NCI-H128 (cell line): ENCODE measurements at regions not wholly inside any gene's neighbourhood (a gene's known extent, or its start where the extent isn't known, plus 50 kb on each side); places are given as distances from the start of the nearest gene placed in this dataset.
"Not testable (repeated sequence)": the region's sequence is repeated elsewhere in the genome, so short reads cannot be mapped to it uniquely, and the experiment has no call there.

ENCODE experiments used
- DNase-seq: peaks from one replicate; lab custom pipeline; 2025; ENCODE audit not compliant: unreplicated experiment; lab: John Stamatoyannopoulos, UW

- no peak for DNase-seq
Observed at GRCh38 chr5:163569284-163569683, 63.9 kb downstream of the MAT2B start.

DNA sequence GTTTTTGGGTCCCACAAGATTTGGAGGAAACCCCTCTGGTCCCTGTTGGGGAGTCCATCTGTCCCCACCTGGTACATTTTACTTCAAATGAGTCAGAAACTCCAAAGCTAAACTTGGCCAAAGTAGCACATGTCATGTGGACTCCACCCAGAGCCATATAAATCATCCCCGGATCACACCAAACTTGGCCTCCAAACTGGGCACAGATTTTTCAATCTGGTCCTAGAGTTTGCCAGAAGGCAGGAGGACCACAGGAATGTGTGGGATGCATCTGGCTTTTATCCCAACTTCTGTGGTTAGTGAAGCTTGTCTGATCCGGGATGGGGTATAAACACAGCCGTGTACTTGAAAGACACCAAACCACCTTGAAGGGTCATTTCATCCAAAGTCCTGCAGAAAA lies 66.3 kb downstream of the MAT2B start:
- no peak for DNase-seq

- no peak for DNase-seq
Observed at GRCh38 chr5:163574472-163575440, 69.3 kb downstream of the MAT2B start.

GRCh38 chr5:163578652-163579051 lies 73.2 kb downstream of the MAT2B start:
- no peak for DNase-seq

- no peak for DNase-seq
Observed at GRCh38 chr5:163579729-163580128, 74.3 kb downstream of the MAT2B start.

DNA sequence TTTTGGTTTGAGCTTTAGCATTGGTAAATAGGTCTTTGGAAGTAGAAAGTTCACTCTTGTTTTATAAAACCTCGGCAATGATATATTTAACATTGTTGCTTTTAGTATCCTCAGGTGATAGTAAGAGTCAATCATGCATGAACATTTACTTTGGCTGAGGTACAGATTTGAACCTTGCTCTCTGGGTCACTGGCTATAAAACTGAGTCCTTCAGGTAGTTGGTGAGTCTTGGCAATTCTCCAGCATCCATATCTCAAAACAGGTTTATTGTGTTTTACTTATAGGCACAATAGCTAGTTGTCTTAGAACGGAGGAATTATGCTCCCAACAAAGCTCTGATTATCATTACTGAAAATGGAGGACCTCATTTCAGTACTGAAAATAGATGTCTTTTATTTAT lies 75.1 kb downstream of the MAT2B start:
- DNase-seq: no peak

DNA sequence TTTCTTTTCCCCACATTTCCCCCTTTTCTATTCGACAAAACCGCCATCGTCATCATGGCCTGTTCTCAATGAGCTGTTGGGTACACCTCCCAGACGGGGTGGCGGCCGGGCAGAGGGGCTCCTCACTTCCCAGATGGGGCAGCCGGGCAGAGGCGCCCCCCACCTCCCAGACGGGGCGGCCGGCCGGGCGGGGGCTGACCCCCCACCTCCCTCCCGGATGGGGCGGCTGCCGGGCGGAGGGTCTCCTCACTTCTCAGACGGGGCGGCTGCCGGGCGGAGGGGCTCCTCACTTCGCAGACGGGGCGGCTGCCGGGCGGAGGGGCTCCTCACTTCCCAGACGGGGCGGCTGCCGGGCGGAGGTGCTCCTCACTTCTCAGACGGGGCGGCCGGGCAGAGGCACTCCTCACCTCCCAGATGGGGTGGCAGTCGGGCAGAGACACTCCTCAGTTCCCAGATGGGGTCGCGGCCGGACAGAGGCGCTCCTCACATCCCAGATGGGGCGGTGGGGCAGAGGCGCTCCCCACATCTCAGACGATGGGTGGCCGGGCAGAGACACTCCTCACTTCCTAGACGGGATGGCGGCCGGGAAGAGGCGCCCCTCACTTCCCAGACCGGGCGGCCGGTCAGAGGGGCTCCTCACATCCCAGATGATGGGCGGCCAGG lies 78.2 kb downstream of the MAT2B start:
- DNase-seq: not testable (repeated sequence)

DNA sequence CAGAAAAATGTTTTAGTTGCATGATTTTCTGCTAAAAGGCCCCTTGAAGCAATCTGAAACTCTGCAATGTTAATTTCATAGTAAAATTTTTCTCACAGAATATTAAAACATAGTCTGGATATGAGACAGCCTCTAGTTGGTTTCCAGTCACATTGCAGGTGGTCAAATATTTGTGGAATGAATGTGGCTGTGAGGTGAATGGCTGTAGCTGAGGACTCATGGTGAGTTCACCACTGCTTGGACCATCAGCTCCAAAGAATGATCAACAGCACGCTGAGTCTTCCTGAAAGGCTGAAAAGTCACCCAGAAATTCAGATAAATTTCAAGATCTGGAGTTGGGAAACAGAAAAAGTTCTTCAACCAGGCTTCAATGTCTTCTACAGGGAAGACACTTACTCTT lies 79.8 kb downstream of the MAT2B start:
- DNase-seq: no peak

- no peak for DNase-seq
Observed at GRCh38 chr5:163586531-163586956, 81.1 kb downstream of the MAT2B start.

DNA sequence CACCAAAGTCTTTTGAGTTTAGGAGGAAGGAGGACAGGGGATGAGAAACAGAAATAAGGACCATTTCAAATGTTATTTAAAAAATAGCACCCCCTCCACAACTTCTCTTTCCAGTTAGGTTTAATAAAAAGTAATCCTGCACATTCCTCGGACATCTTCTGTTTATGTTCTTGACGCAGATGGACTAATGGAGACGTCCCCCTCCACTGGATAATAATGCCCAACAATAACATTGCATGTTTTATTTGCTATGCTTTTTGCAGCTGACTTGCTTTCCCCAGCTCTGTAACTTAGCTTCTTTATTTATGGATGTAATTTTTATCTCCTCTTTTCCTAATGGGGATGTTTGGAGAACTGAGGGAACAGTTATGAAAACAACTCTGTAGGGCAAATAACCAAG lies 89.5 kb downstream of the MAT2B start:
- DNase-seq: no peak

GRCh38 chr5:163595932-163596607 lies 90.7 kb downstream of the MAT2B start:
- no peak for DNase-seq

DNA sequence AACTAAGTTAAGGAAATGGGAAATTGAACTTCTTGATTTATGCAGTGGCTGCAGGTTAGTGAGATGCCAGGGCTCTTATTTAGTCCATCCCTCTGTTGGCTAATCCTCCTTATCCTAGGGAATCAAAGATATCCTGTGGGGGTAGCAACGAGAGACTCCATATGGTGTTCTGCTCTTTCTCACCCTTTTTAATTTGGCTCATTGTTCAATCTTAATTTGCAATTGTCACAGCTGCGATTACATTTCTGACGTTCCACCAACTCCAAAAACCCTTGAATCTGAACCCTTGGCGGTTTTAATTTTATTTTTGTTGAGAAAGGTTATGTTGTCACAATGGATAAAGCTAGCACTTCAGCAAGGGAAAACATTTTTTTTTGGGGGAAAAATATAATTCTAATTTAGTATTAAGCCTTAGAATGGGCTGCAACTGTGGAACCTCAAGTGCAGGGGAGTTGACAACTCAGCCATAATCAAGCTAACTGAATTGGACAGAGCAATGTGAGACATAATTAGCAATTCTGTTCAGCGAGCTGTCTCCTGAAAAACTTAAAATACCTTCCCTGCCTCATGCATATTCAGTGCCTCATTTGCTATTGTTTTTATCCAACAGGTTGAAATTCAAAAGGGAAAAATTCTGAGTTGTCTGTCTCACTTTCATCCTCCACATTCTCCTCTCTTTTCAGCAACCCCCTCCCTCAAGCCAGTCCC lies 91.3 kb downstream of the MAT2B start:
- no peak for DNase-seq

GRCh38 chr5:163604013-163604412 lies 98.6 kb downstream of the MAT2B start:
- no peak for DNase-seq

GRCh38 chr5:163607256-163607655 lies 101.8 kb downstream of the MAT2B start:
- no peak for DNase-seq

DNA sequence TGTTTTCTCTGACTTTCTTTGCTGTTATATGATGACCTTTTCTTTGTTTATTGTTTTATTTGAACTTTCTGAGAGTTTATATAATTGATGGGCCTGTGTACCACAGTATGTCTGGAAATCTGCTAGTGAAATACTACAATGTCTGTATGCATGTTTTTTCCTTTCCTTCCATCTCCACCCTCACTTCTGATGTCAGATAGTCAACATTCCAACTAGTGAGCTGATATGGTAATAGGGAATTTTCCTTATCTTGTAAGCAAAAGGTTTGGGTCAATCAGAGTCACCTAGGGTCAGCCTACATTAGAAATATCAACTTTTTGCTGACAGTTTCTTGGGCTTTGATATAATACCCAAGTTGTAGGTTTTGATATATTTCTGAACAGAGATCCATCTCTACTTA lies 103.2 kb downstream of the MAT2B start:
- no peak for DNase-seq

DNA sequence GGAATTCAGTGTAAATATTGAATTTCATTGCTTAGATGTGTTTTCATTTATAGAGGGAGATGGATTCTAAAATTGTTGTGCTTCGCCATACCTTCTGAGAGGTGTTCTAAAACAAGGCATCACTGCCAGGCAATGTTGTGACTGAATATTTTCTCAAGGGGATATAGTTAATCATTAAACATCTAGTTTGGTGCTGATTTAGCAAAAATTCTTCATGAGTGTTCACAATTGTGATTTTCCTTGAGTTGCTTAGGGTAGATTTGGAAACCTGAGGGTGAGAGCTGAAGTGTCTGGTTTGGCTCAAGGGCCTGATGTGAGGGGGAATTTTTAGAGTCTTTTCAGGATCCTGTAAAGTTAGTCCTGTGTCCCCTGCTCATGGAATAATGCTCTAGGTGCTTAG lies 104.5 kb downstream of the MAT2B start:
- DNase-seq: no peak

- no peak for DNase-seq
Observed at GRCh38 chr5:163612358-163613149, 107.1 kb downstream of the MAT2B start.

DNA sequence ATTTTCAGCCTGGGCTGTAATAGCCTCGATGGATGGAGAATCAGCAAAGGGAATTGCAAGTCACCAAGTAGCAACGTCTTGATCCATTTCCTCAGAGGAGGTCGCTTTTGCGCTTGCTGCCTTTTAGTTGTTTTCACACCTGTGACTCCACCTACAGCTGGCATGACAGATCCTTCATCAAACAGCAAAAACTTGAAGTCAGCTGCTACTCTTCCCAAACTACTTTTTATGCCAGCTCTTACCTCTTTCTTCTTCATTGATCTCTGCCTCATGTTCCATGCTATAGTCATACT lies 107.7 kb downstream of the MAT2B start:
- no peak for DNase-seq

DNA sequence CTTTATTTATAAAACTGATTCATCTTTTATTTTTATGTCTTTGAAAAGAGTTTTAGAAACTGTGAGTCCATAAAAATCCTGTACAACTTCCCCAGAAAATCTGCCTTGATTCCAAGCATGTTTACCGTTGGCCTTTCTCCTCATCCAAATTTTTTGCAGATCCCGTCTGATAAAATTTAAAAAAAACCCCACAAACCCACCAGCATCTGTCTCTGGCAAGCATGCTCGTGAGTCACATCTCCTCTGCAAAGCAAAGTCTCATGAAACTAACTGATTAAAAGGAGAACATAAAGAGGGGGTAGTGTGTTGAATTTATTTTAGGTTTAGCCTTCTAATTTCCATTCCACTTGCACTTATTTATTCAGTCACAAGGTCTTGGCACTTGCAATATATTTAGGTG lies 109.4 kb downstream of the MAT2B start:
- no peak for DNase-seq

DNA sequence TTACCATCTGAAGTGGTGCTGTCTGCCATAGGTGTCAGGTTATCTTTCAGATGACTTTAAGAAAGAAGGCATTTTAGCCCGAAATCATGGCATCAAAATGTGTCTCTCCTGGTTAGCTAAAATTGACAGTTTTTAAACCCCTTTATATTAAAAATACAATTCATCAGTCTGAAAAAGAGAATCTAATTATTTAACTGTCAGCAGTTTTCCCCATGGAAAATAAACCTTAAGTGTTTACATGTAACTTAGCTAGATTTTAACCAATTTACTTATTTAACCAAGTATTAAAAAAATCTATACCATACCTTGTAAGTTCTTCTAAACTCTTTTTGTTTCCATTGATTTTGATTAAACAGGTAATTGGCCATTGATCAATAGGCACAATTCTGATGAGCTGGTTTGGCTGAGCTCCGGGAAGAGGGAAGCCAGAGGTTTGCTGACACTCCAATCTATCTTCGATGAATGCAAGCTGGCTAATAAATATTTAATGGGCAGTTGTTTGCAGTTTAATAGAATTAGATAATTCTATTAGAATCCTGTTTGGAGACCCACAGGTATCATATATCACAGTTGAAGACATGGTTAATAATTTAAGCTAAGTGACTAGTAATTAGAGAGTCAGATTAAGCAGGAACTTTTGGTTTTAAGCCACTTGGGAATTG lies 114.0 kb downstream of the MAT2B start:
- DNase-seq: no peak
